ENCODE measurements at regions not wholly inside any gene's neighbourhood (a gene's known extent, or its start where the extent isn't known, plus 50 kb on each side); places are given as distances from the start of the nearest gene placed in this dataset.

- Histone ChIP-seq H3K9me3 (ENCODE audit: control insufficient read depth, insufficient read depth, low read depth, low read length) (no peaks in the 10 kb centered on the region), H3K4me1 (ENCODE audit: control insufficient read depth, insufficient read depth, low read length) (no peaks in the 10 kb centered on the region), H3K27me3 (ENCODE audit: control insufficient read depth, insufficient read depth, low read length) (no peaks in the 10 kb centered on the region), H3K27ac (ENCODE audit: low read length) (no peak overlapping the region), H3K4me3 (ENCODE audit: low read depth in 2 of 2, low read length in 2 of 2) (no peak overlapping the region), H3K36me3 (ENCODE audit: control insufficient read depth, insufficient read depth, low read length) (no peaks in the 10 kb centered on the region)
- ChIA-PET POLR2A (no interaction called here), CTCF (no interaction called here)
- TF ChIP-seq, protein P1, sequence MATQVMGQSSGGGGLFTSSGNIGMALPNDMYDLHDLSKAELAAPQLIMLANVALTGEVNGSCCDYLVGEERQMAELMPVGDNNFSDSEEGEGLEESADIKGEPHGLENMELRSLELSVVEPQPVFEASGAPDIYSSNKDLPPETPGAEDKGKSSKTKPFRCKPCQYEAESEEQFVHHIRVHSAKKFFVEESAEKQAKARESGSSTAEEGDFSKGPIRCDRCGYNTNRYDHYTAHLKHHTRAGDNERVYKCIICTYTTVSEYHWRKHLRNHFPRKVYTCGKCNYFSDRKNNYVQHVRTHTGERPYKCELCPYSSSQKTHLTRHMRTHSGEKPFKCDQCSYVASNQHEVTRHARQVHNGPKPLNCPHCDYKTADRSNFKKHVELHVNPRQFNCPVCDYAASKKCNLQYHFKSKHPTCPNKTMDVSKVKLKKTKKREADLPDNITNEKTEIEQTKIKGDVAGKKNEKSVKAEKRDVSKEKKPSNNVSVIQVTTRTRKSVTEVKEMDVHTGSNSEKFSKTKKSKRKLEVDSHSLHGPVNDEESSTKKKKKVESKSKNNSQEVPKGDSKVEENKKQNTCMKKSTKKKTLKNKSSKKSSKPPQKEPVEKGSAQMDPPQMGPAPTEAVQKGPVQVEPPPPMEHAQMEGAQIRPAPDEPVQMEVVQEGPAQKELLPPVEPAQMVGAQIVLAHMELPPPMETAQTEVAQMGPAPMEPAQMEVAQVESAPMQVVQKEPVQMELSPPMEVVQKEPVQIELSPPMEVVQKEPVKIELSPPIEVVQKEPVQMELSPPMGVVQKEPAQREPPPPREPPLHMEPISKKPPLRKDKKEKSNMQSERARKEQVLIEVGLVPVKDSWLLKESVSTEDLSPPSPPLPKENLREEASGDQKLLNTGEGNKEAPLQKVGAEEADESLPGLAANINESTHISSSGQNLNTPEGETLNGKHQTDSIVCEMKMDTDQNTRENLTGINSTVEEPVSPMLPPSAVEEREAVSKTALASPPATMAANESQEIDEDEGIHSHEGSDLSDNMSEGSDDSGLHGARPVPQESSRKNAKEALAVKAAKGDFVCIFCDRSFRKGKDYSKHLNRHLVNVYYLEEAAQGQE (IDR thresholded peaks at IDR 0.05; ENCODE audit: insufficient read depth in 1 of 2, low read depth in 2 of 2, low read length in 1 of 2), result no peak
- TF ChIP-seq SIN3A (IDR thresholded peaks at IDR 0.05; ENCODE audit: borderline replicate concordance, insufficient read depth, low read depth, low read length), result no peak
- TF ChIP-seq, protein P2, sequence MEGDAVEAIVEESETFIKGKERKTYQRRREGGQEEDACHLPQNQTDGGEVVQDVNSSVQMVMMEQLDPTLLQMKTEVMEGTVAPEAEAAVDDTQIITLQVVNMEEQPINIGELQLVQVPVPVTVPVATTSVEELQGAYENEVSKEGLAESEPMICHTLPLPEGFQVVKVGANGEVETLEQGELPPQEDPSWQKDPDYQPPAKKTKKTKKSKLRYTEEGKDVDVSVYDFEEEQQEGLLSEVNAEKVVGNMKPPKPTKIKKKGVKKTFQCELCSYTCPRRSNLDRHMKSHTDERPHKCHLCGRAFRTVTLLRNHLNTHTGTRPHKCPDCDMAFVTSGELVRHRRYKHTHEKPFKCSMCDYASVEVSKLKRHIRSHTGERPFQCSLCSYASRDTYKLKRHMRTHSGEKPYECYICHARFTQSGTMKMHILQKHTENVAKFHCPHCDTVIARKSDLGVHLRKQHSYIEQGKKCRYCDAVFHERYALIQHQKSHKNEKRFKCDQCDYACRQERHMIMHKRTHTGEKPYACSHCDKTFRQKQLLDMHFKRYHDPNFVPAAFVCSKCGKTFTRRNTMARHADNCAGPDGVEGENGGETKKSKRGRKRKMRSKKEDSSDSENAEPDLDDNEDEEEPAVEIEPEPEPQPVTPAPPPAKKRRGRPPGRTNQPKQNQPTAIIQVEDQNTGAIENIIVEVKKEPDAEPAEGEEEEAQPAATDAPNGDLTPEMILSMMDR (IDR thresholded peaks at IDR 0.05), result no peak
- TF ChIP-seq TCF7L2 (IDR thresholded peaks at IDR 0.05; ENCODE audit: low read depth, low read length), result no peak
- no TSS peak for BruUV-seq (replicated peaks)
- DNase-seq (ENCODE audit: low read depth, low spot score) (no peak), ATAC-seq (no peak)
- in situ Hi-C loops (cut with HindIII; ENCODE audit: low pct_unique_long_range_greater_than_20kb, low sequenced_read_pairs), result no loop called here
- intact Hi-C loops (cut with micrococcal nuclease; ENCODE audit: unreplicated experiment), result no loop called here
Measured at GRCh38 chr9:28528049-28528448, 954.8 kb upstream of the C9orf72 start.

- no peak for TF ChIP-seq TCF7L2 (IDR thresholded peaks at IDR 0.05; ENCODE audit: low read depth, low read length)
- TF ChIP-seq, protein P1 (IDR thresholded peaks at IDR 0.05; ENCODE audit: insufficient read depth in 1 of 2, low read depth in 2 of 2, low read length in 1 of 2), result no peak
- TF ChIP-seq, protein P2 (IDR thresholded peaks at IDR 0.05), result no peak
- CTCF ChIA-PET, result no interaction called here
- in situ Hi-C loops (cut with HindIII; ENCODE audit: low pct_unique_long_range_greater_than_20kb, low sequenced_read_pairs), result no loop called here
- Histone ChIP-seq H3K9me3 (ENCODE audit: control insufficient read depth, insufficient read depth, low read depth, low read length) (no peaks in the 10 kb centered on the region), H3K27ac (ENCODE audit: low read length) (no peak overlapping the region), H3K4me1 (ENCODE audit: control insufficient read depth, insufficient read depth, low read length) (no peaks in the 10 kb centered on the region), H3K4me3 (ENCODE audit: low read depth in 2 of 2, low read length in 2 of 2) (no peak overlapping the region), H3K27me3 (ENCODE audit: control insufficient read depth, insufficient read depth, low read length) (no peaks in the 10 kb centered on the region), H3K36me3 (ENCODE audit: control insufficient read depth, insufficient read depth, low read length) (no peaks in the 10 kb centered on the region)
- no peak for ATAC-seq
- intact Hi-C loops (cut with micrococcal nuclease; ENCODE audit: unreplicated experiment), result no loop called here
- POLR2A ChIA-PET, result no interaction called here
- DNase-seq (ENCODE audit: low read depth, low spot score), result no peak
- BruUV-seq (replicated peaks), result no TSS peak
Measured at GRCh38 chr9:28538132-28538531, 964.9 kb upstream of the C9orf72 start.
